Osteocyte (in vitro differentiated cells): ENCODE measurements at regions not wholly inside any gene's neighbourhood (a gene's known extent, or its start where the extent isn't known, plus 50 kb on each side); places are given as distances from the start of the nearest gene placed in this dataset.

Source experiments
- DNase-seq: peaks from one replicate; pipeline ENCODE4 v3.0.0; 2021; ENCODE audit warnings: mixed read lengths; ENCODE audit not compliant: unreplicated experiment; ENCODE audit errors: extremely low spot score
- H3K27ac Mint-ChIP-seq: one replicate; pipeline ENCODE4 v1.8.0; 2021; ENCODE audit warnings: mild to moderate bottlenecking, mixed read lengths; ENCODE audit not compliant: unreplicated experiment
- H3K27me3 Mint-ChIP-seq: one replicate; pipeline ENCODE4 v1.8.0; 2021; ENCODE audit warnings: mixed read lengths; ENCODE audit not compliant: unreplicated experiment
- H3K36me3 Mint-ChIP-seq: one replicate; pipeline ENCODE4 v1.8.0; 2021; ENCODE audit warnings: mixed read lengths; ENCODE audit not compliant: unreplicated experiment
- H3K4me1 Mint-ChIP-seq: one replicate; pipeline ENCODE4 v1.8.0; 2021; ENCODE audit warnings: mixed read lengths; ENCODE audit not compliant: unreplicated experiment
- H3K4me3 Mint-ChIP-seq: one replicate; pipeline ENCODE4 v1.8.0; 2021; ENCODE audit warnings: mild to moderate bottlenecking, moderate library complexity, mixed read lengths; ENCODE audit not compliant: unreplicated experiment
- H3K9me3 Mint-ChIP-seq: one replicate; pipeline ENCODE4 v1.8.0; 2021; ENCODE audit warnings: mixed read lengths; ENCODE audit not compliant: unreplicated experiment
- CTCF ChIP-seq: fragments of 200-600 bp; sonication (generic); IDR thresholded peaks from 2 replicates; pipeline ENCODE4 v1.5.0; 2021; ENCODE audit warnings: antibody characterized with exemption, mild to moderate bottlenecking, moderate library complexity

GRCh38 chr1:219465212-219466093 lies 147.5 kb downstream of the ZC3H11B start:
- no peak overlapping the region for H3K4me3 Mint-ChIP-seq
- no peak for DNase-seq
- no peaks in the 10 kb centered on the region for H3K4me1 Mint-ChIP-seq
- TF ChIP-seq CTCF, result no peak
- H3K27me3 Mint-ChIP-seq, result peaks cover 4% of the 10 kb centered on the region
- no peak overlapping the region for H3K27ac Mint-ChIP-seq
- H3K36me3 Mint-ChIP-seq, result no peaks in the 10 kb centered on the region
- no peaks in the 10 kb centered on the region for H3K9me3 Mint-ChIP-seq

- Mint-ChIP-seq H3K27me3 (peaks cover 4% of the 10 kb centered on the region), H3K36me3 (no peaks in the 10 kb centered on the region), H3K4me3 (no peak overlapping the region), H3K27ac (no peak overlapping the region), H3K9me3 (no peaks in the 10 kb centered on the region), H3K4me1 (peaks cover 10% of the 10 kb centered on the region)
- no peak for DNase-seq
- no peak for TF ChIP-seq CTCF
Observed at GRCh38 chr1:219463636-219464035, 149.3 kb downstream of the ZC3H11B start.

- no peak for DNase-seq
- Mint-ChIP-seq H3K9me3 (no peaks in the 10 kb centered on the region), H3K27ac (no peak overlapping the region), H3K27me3 (no peaks in the 10 kb centered on the region), H3K4me1 (peaks cover 14% of the 10 kb centered on the region), H3K4me3 (no peak overlapping the region), H3K36me3 (no peaks in the 10 kb centered on the region)
- no peak for TF ChIP-seq CTCF
Observed at GRCh38 chr1:219461981-219462400, 150.9 kb downstream of the ZC3H11B start.

GRCh38 chr1:219460896-219461815 lies 151.7 kb downstream of the ZC3H11B start:
- Mint-ChIP-seq H3K9me3 (no peaks in the 10 kb centered on the region), H3K27ac (no peak overlapping the region), H3K27me3 (no peaks in the 10 kb centered on the region), H3K36me3 (no peaks in the 10 kb centered on the region), H3K4me3 (no peak overlapping the region), H3K4me1 (peaks cover 14% of the 10 kb centered on the region)
- TF ChIP-seq CTCF, result no peak
- no peak for DNase-seq
